NCI-H2196 treated with DMSO at 0.1 percent for 48 hours (cell line): ENCODE measurements at regions not wholly inside any gene's neighbourhood (a gene's known extent, or its start where the extent isn't known, plus 50 kb on each side); places are given as distances from the start of the nearest gene placed in this dataset.
"Not testable (repeated sequence)": the region's sequence is repeated elsewhere in the genome, so short reads cannot be mapped to it uniquely, and the experiment has no call there.

Experiments
- DNase-seq: peaks from one replicate; lab custom pipeline; 2025; ENCODE audit not compliant: unreplicated experiment; lab: John Stamatoyannopoulos, UW

DNA sequence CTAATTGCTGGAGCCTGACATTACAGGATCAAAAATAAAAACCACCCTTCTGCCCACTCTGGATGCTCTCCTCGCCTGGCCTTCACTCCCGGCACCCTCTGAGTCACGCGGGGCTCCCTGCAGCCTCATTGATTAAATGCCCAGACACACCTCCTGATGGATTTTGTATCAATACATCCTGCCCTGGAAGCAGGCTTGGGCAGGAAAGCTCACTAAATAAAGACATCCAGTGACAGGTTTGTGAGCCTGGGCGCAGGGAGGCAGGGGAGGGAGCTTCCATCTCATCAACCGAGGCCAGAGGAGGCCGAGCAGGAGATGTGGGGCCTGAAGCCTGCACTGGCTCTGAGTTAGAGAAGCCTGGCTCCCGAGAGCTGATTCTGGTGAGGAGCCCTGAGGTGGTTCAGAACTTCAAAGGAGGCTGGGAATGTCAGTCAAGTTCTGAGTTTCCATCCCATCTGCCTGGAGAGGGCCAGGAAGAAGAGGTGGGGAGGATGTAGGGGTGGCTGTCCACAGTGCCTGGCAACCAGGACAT, 318.6 kb downstream of the ADGRD1 start:
- not testable (repeated sequence) for DNase-seq

DNA sequence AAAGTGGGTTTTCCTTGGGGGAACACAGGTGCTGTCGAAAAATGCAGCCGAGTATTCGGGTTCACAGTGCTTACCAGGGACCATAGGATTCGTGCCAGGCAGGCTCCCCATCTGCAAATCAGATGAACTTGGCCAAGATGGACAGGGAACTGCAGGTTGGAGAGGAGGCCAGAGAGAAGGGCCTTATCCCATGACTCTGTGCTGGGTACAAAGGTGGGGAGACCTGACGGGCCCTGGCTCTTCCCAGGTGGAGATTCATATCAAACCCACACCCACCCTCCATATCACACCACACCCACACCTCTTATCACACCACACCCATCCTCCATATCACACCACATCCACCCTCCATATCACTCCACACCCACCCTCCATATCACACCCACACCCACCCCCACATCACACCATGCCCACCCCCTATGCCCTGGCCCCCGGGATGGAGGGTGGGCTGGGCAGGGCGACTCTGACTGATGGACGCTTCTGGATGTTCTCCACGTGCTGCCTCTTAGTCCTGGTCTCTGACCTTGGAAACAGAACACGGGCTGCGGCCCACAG, 319.7 kb downstream of the ADGRD1 start:
- no peak for DNase-seq

DNA sequence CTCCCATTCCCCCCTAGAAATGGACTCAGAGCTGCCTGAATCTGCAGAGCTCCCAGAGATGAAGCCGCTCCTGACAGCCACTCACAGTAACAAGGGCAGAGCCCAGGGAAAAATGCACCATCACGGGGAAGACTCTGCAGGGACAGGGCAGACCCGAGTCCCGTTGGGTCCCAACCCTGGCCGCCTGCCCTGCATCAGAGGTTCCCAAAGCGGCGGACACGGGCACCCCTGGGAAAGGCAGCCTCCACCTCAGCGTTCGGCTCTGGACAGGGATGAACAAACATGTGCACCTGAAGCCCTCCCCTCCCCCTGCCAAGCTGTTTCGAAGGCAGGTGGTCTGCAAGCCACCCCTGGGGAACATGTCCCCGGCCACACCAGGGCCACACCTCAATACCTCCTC, 320.4 kb downstream of the ADGRD1 start:
- DNase-seq: no peak

DNA sequence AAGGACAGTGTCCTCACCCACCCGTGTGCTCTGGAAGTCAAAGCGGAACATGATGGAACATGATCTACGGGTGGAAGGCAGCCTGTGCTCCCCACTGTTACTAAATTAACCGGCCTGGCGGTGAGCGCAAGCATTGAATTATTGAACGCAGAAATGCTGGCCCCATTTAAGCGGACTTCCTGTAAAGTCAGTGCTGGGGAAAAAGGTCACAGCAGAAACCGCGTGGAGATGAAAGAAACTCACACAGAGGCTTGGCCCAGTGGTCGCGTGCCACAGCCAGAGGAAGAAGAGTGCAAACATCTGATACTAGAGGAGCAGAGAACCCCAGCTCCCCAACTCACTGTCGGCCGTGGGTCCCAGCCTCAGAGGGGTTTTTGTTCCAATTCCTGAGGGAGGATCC, 321.2 kb downstream of the ADGRD1 start:
- no peak for DNase-seq

DNA sequence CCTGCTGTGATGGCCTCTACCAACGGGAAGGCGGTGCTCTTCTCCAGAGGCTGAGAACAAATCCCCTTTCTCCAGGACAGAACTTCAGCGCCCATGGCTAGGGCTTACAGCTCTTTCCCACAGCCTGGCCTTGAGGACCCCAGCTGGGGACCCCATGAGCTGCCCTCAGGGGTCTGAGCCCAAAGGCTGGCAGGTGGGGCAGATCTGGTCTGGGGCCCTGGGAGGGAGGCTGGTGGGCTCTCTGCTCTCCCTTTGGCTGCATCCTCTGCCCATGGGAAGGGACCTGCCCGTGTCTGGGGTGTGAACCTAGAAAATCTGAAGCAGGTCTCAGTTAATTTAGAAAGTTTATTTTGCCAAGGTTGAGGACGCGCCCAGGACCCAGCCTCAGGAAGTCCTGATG, 322.1 kb downstream of the ADGRD1 start:
- no peak for DNase-seq

DNA sequence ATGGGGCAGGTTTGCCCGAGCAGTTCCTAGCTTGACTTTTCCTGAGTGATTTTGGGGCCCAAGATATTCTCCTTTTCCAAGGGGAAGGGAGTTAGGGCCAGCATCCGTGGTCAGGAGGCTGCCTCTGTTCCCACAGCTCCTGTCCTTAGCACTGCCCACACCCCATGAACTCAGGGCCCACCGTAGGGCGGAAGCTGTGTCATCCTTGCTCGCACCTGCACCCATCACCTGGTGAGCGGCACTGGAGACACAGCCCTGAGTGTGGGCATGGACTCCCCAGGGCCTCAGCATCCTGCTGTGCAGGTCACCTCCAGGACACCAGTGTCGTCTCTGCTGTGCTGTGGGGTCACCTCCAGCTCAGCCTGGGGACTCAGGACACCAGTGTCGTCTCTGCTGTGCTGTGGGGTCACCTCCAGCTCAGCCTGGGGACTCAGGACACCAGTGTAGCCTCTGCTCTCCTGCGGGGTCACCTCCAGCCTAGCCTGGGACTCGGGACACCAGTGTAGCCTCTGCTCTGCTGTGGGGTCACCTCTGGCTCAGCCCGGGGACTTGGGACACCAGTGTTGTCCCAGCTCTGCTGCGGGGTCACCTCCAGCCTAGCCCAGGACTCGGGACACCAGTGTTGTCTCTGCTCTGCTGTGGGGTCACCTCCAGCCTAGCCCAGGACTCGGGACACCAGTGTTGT, 322.9 kb downstream of the ADGRD1 start:
- DNase-seq: no peak

DNA sequence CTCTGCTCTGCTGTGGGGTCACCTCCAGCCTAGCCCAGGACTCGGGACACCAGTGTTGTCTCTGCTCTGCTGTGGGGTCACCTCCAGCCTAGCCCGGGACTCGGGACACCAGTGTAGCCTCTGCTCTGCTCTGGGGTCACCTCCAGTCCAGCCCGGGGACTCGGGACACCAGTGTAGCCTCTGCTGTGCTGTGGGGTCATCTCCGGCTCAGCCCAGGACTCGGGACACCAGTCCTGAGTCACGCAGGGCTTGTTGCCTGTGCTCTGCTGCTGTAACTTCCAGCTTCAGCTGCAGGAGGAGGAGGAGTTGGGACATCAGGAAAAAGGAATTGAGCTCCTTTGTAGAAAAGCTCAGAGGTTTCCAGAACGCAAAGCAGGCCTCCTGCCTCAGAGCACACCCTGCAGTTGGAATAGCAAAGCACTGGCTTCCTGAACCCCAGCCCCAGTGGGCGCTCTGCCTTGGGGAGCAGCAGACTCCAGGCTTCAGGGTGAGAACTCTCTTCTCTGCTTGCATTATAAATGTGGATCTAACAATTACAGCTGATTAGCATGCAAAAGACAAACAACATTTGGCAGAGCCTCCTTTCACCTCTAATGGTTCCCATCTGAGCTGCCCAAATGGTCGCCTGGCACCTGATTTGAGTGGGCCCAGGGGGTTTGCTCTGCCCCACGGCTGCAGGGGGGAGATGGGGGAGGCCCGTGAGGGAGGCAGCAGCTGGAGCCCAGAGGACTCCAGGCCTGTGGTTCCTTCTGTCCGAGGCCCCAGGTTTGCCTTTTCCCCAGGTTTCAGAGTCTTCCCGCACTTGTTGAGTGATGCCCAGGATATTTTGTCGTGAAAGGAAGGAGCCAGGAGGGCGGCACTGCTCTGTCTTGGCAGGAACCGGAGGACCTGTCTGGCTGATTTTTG, 323.7 kb downstream of the ADGRD1 start:
- DNase-seq: not testable (repeated sequence)

DNA sequence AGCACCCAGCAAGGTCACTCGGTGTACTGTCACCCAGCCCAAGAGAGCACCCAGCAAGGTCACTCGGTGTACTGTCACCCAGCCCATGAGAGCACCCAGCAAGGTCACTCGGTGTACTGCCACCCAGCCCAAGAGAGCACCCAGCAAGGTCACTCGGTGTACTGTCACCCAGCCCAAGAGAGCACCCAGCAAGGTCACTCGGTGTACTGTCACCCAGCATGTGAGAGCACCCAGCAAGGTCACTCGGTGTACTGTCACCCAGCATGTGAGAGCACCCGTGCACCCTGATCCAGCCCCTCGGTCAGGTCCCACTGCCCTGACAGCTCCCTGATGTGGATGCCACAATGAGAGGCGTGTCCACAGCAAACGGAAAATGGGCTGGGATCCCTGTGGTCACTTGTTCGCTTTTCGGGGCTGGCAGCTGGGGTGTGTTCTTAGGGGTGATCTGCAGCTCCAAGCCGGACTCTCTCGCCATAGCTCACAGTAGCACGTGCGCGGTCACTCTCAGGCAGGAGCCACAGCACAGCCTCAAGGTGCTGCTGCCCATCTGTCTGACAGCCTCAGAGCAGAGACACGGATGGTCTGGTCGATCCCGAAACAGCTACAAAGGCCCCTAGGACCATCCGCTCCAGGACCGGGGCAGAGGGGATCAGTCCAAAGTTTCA, 324.9 kb downstream of the ADGRD1 start:
- not testable (repeated sequence) for DNase-seq

DNA sequence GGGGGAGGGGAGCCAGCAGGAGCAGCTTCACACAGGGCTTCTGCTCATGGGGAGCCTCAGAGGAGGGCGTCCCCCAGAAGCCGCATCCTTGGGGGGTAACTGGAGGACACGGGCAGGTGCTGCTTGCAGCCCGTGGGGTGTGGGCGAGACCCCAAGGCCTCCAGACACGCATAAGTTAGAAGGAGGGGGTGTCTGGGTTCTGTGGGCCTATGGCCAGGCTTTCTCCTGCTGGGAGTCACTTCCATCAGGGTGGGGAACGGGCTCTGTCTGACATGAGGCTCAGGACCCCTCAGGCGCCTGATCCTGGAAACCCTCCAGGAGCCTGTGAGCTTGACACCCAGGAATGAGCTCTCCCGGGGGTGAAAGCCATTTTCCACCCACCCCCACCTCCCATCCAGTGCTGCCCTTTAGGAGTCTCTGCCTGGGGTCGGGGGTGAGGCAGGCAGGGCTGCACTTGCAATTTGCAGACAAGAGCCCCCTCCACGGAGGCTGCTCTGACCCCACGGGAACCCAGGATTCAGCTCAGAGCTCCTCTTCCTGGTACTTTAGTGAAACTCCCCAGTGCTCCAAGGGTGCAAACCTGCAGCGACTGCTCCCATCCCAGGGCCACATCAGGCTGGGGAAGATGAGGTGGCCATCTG, 325.7 kb downstream of the ADGRD1 start:
- DNase-seq: no peak

DNA sequence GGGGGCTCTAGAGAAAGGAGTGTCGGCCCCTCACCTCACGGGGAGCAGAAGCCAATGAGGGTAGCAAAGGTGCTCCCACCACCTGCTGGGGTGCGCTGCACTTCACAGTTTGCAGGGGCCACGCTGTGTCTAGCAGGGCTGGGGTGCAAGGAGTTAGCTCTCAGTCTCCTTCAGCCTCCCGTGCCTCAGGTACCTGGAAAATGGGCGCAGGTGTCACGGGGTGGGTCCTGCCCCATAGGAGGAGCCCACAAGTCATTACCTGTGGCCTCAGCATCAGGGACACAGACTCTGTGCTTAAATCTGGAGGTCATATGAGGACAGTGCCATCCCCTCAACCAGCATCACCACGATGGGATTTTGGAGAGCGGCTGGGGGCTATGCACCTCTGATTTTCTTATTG, 326.7 kb downstream of the ADGRD1 start:
- DNase-seq: no peak

DNA sequence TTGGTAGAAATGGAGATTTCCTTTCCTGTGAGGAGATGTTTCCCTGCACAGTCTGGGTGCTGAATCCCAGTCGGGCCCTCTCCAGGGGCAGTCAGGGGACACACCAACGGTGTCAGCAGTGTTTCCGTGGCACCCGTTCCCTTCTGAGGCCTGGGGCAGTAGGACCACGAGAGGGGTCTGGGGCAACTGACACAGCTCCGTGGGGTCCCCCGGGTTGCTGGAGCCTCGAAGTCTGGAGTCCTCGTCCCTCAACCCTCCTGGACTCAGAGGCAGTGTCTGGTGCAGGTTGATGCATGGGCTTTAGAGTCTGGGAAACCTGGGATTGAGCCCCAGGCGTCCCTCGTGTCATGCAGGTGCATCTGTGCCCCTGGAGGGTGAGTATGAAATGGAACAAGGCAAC, 327.3 kb downstream of the ADGRD1 start:
- no peak for DNase-seq

DNA sequence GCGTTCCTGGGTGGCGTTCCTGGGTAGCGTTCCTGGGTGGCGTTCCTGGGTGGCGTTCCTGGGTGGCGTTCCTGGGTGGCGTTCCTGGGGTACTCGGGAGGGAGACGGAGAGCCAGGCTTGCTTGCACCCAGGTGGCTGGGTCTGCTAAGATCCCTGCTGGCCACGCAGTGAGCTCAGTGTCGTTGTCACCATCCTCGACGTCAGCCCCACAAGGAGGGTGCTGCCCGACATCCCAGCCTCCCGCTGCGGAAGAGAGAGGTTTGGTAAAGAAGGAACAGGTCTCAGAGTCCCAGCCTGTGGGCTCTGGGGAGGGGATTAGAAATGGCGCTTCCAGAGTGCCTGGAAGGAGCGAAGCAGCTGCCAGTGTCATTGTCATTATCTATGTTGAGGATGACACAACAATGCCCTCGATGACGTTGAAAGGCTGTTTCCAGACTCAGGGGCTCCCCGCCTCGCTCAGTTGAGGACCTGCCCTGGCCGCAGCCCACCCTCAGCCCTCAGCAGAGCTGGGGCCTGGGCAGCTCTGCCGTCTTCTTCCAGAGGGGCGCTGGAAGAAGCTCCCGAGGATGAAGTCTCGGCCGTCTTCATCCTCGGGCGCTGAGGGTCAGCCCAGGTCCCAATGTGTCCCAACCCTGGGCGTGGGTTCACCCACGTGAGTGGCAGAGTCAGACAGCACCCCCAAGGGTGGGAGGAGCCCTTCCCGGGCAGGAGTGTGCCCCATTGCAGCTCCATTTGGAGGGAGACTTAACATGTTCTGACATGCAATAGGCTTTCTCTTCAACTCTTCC, 328.8 kb downstream of the ADGRD1 start:
- no peak for DNase-seq

DNA sequence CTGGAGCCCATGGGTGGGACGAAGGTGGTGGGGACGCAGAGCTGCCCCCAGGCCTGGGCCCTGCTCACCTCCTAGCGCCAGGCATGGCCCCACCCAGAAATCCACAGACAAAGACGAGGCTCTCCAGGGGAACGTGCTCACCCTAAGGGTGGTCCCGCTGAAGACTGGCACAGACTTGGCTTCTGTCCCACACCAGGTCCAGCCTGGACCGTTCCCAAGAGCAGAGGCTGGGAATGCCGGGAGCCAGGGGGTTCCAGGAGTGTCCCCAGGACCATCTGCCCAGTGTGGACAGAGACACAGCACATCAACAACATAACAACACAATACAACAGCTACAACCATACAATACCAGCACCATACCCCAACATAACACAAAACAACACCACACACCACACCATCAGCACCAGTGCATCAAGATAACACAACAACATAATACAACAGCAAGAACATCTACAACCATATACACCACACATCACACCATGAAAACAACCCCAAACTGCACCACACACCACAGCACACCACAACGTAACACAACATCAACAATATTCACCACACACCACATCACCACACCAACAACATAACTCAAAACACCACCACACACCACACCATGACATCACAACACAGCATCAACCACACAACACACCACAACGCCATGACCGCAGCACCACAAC, 329.6 kb downstream of the ADGRD1 start:
- no peak for DNase-seq

DNA sequence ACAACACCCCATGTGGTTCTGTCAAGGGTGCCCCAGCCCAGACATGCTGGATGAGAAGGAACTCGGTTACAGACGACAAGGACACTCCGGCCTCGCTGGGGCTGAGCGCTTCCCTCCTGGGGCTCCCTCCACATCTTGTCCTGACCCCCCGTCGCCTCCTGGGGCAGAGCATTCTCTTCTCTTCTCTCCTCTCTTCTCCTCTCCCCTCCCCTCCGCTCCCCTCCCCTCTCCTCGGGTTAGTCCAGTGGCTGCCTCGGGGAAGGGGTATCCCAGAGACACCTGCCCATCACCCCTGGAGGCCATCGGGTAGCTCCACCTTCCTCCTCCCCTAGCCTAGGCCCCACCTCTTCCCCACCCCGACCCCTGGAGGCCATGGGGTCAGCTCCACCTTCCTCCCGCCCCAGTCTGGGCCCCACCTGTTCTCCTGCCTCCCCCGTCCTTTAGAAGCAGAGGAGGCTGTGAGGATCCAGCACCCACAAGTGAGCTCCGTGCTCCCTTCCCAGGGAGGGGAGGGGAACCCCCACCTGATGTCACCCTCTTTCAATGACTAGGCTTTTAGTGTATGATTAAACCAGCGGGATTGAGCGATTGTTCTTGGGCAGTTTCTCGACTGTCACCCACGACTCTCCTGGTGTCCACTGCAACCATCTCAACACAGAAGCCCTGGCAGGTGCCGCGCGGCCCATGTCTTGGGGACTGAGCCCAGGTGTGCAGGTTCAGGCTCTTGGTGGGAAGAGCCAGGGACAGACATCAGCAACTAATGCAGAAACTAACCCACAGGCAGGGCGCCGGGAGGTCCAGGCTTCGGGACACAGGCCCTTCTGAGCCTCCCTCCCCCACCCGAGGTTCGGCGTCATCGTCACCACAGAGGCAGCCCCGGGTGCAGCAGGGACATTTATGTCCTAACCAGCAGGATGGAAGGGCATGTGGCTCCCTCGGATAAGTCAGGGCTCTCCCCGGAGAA, 330.4 kb downstream of the ADGRD1 start:
- not testable (repeated sequence) for DNase-seq

DNA sequence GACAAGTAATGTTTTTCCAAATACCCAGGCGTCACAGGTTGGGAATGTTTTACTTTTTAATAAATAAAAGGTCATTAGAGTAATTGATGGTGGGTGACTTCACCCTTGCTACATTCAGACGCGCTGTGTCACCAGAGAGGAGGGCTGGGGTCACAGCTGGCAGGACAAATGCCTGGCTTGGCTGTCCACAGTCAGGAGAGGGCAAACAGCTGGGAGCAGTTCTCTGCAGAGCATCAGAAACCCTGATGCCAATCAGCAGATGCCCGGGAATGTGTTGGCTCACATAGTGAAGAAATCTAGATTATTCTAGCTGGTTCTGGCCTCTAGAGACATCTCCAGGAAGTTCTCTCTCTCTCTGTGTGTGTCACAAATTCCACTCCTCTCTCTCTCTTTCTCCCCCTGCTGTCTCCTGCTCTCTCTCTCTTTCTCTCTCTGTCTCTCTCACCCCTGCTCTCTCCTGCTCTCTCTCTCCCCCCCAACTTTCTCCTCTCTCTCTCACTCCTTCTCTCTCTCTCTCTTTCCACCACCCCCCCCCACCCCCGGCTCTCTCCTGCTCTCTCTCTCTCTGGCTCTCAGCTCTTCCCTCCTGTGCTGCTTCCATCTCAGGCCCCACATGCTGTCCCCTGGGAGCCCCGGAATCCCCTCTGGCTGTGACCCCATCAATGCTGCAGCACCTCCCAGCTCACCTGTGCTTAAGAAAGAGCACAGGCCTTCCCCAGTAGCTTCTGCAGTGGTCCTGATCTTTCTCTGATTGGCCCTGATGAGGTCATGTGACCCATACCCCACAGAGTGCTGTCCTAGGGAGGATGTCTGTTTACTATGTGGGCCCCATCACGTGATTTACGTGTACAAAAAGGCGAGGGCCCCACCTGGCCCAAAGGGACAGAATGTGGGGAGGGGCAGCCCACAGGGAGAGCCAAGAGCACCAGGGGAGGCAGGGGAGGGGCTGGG, 331.5 kb downstream of the ADGRD1 start:
- DNase-seq: not testable (repeated sequence)

DNA sequence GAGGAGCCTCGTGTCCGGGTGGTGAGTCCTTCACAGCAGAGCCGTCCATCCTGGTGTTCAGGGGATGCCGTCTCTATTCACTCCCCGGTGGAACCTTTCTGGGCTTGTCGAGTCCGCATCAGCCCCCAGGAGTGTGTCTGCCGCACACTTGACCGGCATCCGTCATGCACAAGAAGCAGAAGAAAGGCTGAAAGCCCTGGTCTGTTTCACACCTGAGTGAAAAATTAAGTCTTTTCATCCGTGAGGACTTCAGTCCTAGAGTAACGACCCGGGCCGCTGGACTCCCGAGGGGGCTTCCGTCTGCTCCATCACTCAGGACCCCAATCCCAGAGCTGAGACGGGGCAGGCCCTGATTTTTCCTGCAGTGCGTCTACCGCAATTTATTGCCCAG, 332.2 kb downstream of the ADGRD1 start:
- not testable (repeated sequence) for DNase-seq

DNA sequence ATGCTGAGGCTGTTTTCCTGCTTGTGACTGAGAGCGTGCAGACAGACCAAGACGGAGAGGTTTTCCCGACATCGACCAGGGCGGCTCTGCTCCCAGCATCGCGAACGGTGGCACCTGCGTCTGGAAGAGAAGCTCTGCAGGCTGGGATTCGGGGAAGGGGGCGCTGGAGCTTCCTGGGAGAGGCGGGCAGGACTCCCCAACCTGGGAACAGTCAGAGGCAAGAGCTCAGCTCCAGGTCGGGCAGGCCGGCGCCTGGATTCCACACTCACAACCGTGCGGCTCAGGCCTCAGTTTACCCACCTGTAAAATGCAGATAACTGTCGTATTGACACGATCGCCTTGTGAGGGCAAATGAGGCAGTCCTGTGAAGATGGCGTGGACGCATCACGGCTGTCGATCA, 332.6 kb downstream of the ADGRD1 start:
- not testable (repeated sequence) for DNase-seq
